SK-N-SH (cell line): ENCODE measurements at regions not wholly inside any gene's neighbourhood (a gene's known extent, or its start where the extent isn't known, plus 50 kb on each side); places are given as distances from the start of the nearest gene placed in this dataset.

Source experiments
- CTCF ChIA-PET: fragments of 300-600, 350-600 bp; formaldehyde crosslinking; extraction: SDS; loops from one replicate; lab custom pipeline; 2021; lab: Yijun Ruan, JAX
- POLR2A ChIA-PET: fragments of 350-600 bp; sonication (Branson Sonifier 250); formaldehyde crosslinking; extraction: SDS; loops from one replicate; lab custom pipeline; 2020; ENCODE audit warnings: antibody characterized with exemption, inconsistent platforms; lab: Yijun Ruan, JAX
- DNase-seq: peaks from one replicate; pipeline ENCODE4 v3.0.0; 2012
- H2AFZ ChIP-seq: fragments of 200-600 bp; sonication (generic); 2 replicates; pipeline ENCODE4 v1.8.1; 2016; ENCODE audit warnings: antibody characterized with exemption, mild to moderate bottlenecking, low read depth
- H3F3A ChIP-seq: fragments of 200-600 bp; sonication (generic); replicated peaks from 2 replicates; pipeline ENCODE3; 2016; ENCODE audit warnings: antibody characterized with exemption, mild to moderate bottlenecking; ENCODE audit not compliant: insufficient read depth
- H3K27ac ChIP-seq, 2 experiments: fragments of 200-500 bp in 1 of 2; fragments of 200-600 bp in 1 of 2; sonication (Bioruptor generic) in 1 of 2; sonication (generic), shearing (Covaris generic) in 1 of 2; 2 replicates each; pipeline versions ENCODE4 v1.5.1 to v1.6.1; 2014 to 2016; ENCODE audit warnings: low read depth in 2 of 2, inconsistent platforms in 1 of 2, low read length in 1 of 2, mild to moderate bottlenecking in 1 of 2, mixed read lengths in 1 of 2
- H3K27me3 ChIP-seq: fragments of 200-600 bp; sonication (generic), shearing (Covaris generic); 2 replicates; pipeline ENCODE4 v1.6.1; 2016; ENCODE audit warnings: mixed run types; ENCODE audit not compliant: insufficient read depth
- H3K36me3 ChIP-seq, 2 experiments: fragments of 200-500 bp in 1 of 2; fragments of 200-600 bp in 1 of 2; sonication (Bioruptor generic) in 1 of 2; sonication (generic) in 1 of 2; replicated peaks in 1 of 2; 2 replicates each; pipeline versions ENCODE3 to v1.5.1; 2014 to 2016; ENCODE audit warnings: low read length in 1 of 2, mild to moderate bottlenecking in 1 of 2; ENCODE audit not compliant: insufficient read depth in 2 of 2, control insufficient read depth in 1 of 2
- H3K4me1 ChIP-seq, 2 experiments: fragments of 200-500 bp in 1 of 2; fragments of 200-600 bp in 1 of 2; sonication (Bioruptor generic) in 1 of 2; sonication (generic), shearing (Covaris generic) in 1 of 2; 2 replicates each; pipeline versions ENCODE4 v1.5.1 to v1.6.1; 2014 to 2016; ENCODE audit warnings: low read depth in 1 of 2, low read length in 1 of 2, mixed run types in 1 of 2; ENCODE audit not compliant: insufficient read depth in 2 of 2, control insufficient read depth in 1 of 2
- H3K4me2 ChIP-seq: fragments of 200-600 bp; sonication (generic), shearing (Covaris generic); 2 replicates; pipeline ENCODE4 v1.6.1; 2017; ENCODE audit warnings: mixed run types
- H3K4me3 ChIP-seq, 2 experiments: fragments of 200-500 bp in 1 of 2; fragments of 200-600 bp in 1 of 2; sonication (Bioruptor generic) in 1 of 2; sonication (generic), shearing (Covaris generic) in 1 of 2; 2 replicates each; pipeline versions ENCODE4 v1.5.1 to v1.8.1; 2014 to 2016; ENCODE audit warnings: low read depth in 2 of 2, inconsistent platforms in 1 of 2, low read length in 1 of 2, mild to moderate bottlenecking in 1 of 2, mixed read lengths in 1 of 2, moderate library complexity in 1 of 2
- H3K79me2 ChIP-seq: fragments of 200-600 bp; sonication (generic); 2 replicates; pipeline ENCODE4 v1.8.1; 2017; ENCODE audit warnings: mild to moderate bottlenecking; ENCODE audit not compliant: insufficient read depth
- H3K9ac ChIP-seq: fragments of 200-600 bp; sonication (generic); 2 replicates; pipeline ENCODE4 v1.6.1; 2017; ENCODE audit warnings: mixed run types
- H3K9me2 ChIP-seq: fragments of 200-600 bp; sonication (generic); 2 replicates; pipeline ENCODE4 v1.6.1; 2017; ENCODE audit warnings: mixed run types
- H3K9me3 ChIP-seq: fragments of 200-600 bp; sonication (generic); 2 replicates; pipeline ENCODE4 v1.6.1; 2017; ENCODE audit warnings: mixed run types, mild to moderate bottlenecking, moderate library complexity
- H4K20me1 ChIP-seq: fragments of 200-600 bp; sonication (generic); 2 replicates; pipeline ENCODE4 v1.6.1; 2017; ENCODE audit warnings: mild to moderate bottlenecking, mixed run types; ENCODE audit not compliant: insufficient read depth
- CHD2 ChIP-seq: fragments of 150-350 bp; IDR thresholded peaks from 2 replicates; pipeline ENCODE4 v1.6.1; 2018; ENCODE audit warnings: low read length; ENCODE audit not compliant: partially characterized antibody
- CTCF ChIP-seq: fragments of 200-600 bp; sonication (generic); IDR thresholded peaks from 2 replicates; pipeline ENCODE4 v1.6.1; 2017; ENCODE audit warnings: antibody characterized with exemption, mild to moderate bottlenecking, moderate library complexity
- ELF1 ChIP-seq: IDR thresholded peaks from 2 replicates; pipeline ENCODE4 v1.4.0; 2012
- EZH2phosphoT487 ChIP-seq: fragments of 200-600 bp; sonication (generic); IDR thresholded peaks from 2 replicates; pipeline ENCODE4 v1.6.1; 2017; ENCODE audit warnings: low read depth, mixed run types, mild to moderate bottlenecking, antibody characterized with exemption, moderate library complexity, borderline replicate concordance
- FOXJ3 ChIP-seq: sonication (generic); formaldehyde crosslinking; IDR thresholded peaks from 2 replicates; pipeline ENCODE4 v1.5.1; 2020; ENCODE audit warnings: mild to moderate bottlenecking, missing genetic modification reagents
- MAX ChIP-seq: IDR thresholded peaks from 2 replicates; pipeline ENCODE4 v1.4.0; 2012; ENCODE audit warnings: low read depth
- MEF2A ChIP-seq: IDR thresholded peaks from 2 replicates; pipeline ENCODE4 v1.4.0; 2012; ENCODE audit warnings: low read depth, borderline replicate concordance
- MXI1 ChIP-seq: IDR thresholded peaks from 2 replicates; pipeline ENCODE4 v1.6.1; 2012; ENCODE audit warnings: mild to moderate bottlenecking, low read depth, low read length, improper control_type of control experiment
- NRF1 ChIP-seq: IDR thresholded peaks from 2 replicates; pipeline ENCODE4 v1.6.1; 2012; ENCODE audit warnings: low read depth, mild to moderate bottlenecking, low read length
- POLR2AphosphoS5 ChIP-seq: IDR thresholded peaks from 2 replicates; pipeline ENCODE4 v1.6.1; 2012; ENCODE audit warnings: low read depth, low read length
- RAD21 ChIP-seq: IDR thresholded peaks from 2 replicates; pipeline ENCODE4 v1.6.1; 2012; ENCODE audit warnings: mild to moderate bottlenecking, low read length
- RXRA ChIP-seq: IDR thresholded peaks from 2 replicates; pipeline ENCODE4 v1.4.0; 2012; ENCODE audit warnings: low read depth, mild to moderate bottlenecking, borderline replicate concordance
- SMC3 ChIP-seq: IDR thresholded peaks from 2 replicates; pipeline ENCODE4 v1.6.1; 2012; ENCODE audit warnings: low read depth, low read length, improper control_type of control experiment
- TAF1 ChIP-seq: IDR thresholded peaks from 2 replicates; pipeline ENCODE4 v1.6.1; 2012; ENCODE audit warnings: low read depth, mild to moderate bottlenecking, low read length, moderate library complexity, borderline replicate concordance
- TEAD4 ChIP-seq: IDR thresholded peaks from 2 replicates; pipeline ENCODE4 v1.4.0; 2012; ENCODE audit warnings: mild to moderate bottlenecking, borderline replicate concordance; ENCODE audit not compliant: insufficient read depth
- USF1 ChIP-seq: IDR thresholded peaks from 2 replicates; pipeline ENCODE4 v1.4.0; 2012; ENCODE audit warnings: low read depth, borderline replicate concordance
- ZBTB33 ChIP-seq: IDR thresholded peaks from 2 replicates; pipeline ENCODE4 v1.4.0; 2012; ENCODE audit warnings: low read depth, borderline replicate concordance
- WGBS: methylation state at CpG from one replicate; pipeline ENCODE4 v1.1.6; 2017; ENCODE audit warnings: low lambda C conversion rate; 5-methylcytosine and 5-hydroxymethylcytosine counted together

GRCh38 chr22:49569286-49570031 lies 258.2 kb downstream of the BRD1 start (continued):
- TF ChIP-seq CTCF, result no peak

GRCh38 chr22:49568751-49569285 lies 258.9 kb downstream of the BRD1 start:
- Histone ChIP-seq H4K20me1 (no peaks in the 10 kb centered on the region), H3K79me2 (no peaks in the 10 kb centered on the region), H3K4me2 (no peak overlapping the region), H3K4me3 (no peak overlapping the region), H3K9me3 (no peaks in the 10 kb centered on the region), H3K36me3 (no peaks in the 10 kb centered on the region), H3K9ac (no peak overlapping the region), H3K27me3 (peaks cover 4% of the 10 kb centered on the region; the same call in 1 of the 2 replicates), H3K9me2 (no peaks in the 10 kb centered on the region), H3K4me1 (no peaks in the 10 kb centered on the region), H2AFZ (no peak overlapping the region), H3F3A (no peaks in the 10 kb centered on the region), H3K27ac (no peak overlapping the region)
- ChIA-PET POLR2A (no interaction called here), CTCF (interaction anchor here (1.4 kb wide), 1 partner anchor 64 kb away, joined by 3 read pairs; no protein-coding TSS in a partner anchor)
- TF ChIP-seq CHD2 (no peak), USF1 (no peak), EZH2phosphoT487 (no peak), MXI1 (no peak)
- 15% methylated on average over 9 of the region's 14 CpGs for whole genome bisulfite sequencing
- DNase-seq, result no peak

- no peaks in the 10 kb centered on the region for H3F3A ChIP-seq
- H3K9me3 ChIP-seq, result no peaks in the 10 kb centered on the region
- 30% methylated on average over 14 of the region's 25 CpGs for WGBS
- H3K9me2 ChIP-seq, result no peaks in the 10 kb centered on the region
- H3K4me1 ChIP-seq, result no peaks in the 10 kb centered on the region
- H3K36me3 ChIP-seq, result no peaks in the 10 kb centered on the region
- peaks cover 4% of the 10 kb centered on the region; the same call in 1 of the 2 replicates for H3K27me3 ChIP-seq
- DNase-seq, result no peak
- no peaks in the 10 kb centered on the region for H4K20me1 ChIP-seq
- ChIA-PET POLR2A (no interaction called here), CTCF (interaction anchor here (1.4 kb wide), 1 partner anchor 65 kb away, joined by 3 read pairs; no protein-coding TSS in a partner anchor)
- H3K4me2 ChIP-seq, result no peak overlapping the region
- no peaks in the 10 kb centered on the region for H3K79me2 ChIP-seq
- no peak overlapping the region for H3K27ac ChIP-seq
- H3K4me3 ChIP-seq, result no peak overlapping the region
- H2AFZ ChIP-seq, result no peak overlapping the region
- no peak overlapping the region for H3K9ac ChIP-seq
- TF ChIP-seq FOXJ3 (CRISPR knock-in tag) (no peak), MXI1 (no peak), POLR2AphosphoS5 (no peak), ELF1 (no peak), TEAD4 (no peak), RAD21 (no peak), MAX (no peak), CHD2 (no peak), SMC3 (no peak), RXRA (no peak), NRF1 (no peak), MEF2A (no peak), ZBTB33 (no peak), TAF1 (no peak), EZH2phosphoT487 (no peak)
Observed at GRCh38 chr22:49567899-49568750, 259.5 kb downstream of the BRD1 start.
